Neural crest cell (in vitro differentiated cells): ENCODE measurements at regions not wholly inside any gene's neighbourhood (a gene's known extent, or its start where the extent isn't known, plus 50 kb on each side); places are given as distances from the start of the nearest gene placed in this dataset.
A peak's percentile ranks its signal among the peaks of the same experiment; 100 is the strongest.
"Not testable (repeated sequence)": the region's sequence is repeated elsewhere in the genome, so short reads cannot be mapped to it uniquely, and the experiment has no call there.

ENCODE experiments used
- DNase-seq: peaks from one replicate; pipeline ENCODE4 v3.0.0; 2021; ENCODE audit warnings: low read depth, mixed read lengths, low spot score
- H3K27ac Mint-ChIP-seq: one replicate; pipeline ENCODE4 v1.8.0; 2021; ENCODE audit warnings: mild to moderate bottlenecking, mixed read lengths; ENCODE audit not compliant: unreplicated experiment
- H3K27me3 Mint-ChIP-seq: 2 replicates; pipeline ENCODE4 v1.8.0; 2021; ENCODE audit warnings: low read depth, mild to moderate bottlenecking, mixed read lengths
- H3K36me3 Mint-ChIP-seq: 2 replicates; pipeline ENCODE4 v1.8.0; 2021; ENCODE audit warnings: low read depth, mild to moderate bottlenecking, mixed read lengths
- H3K4me1 Mint-ChIP-seq: 2 replicates; pipeline ENCODE4 v1.8.0; 2021; ENCODE audit warnings: mixed read lengths
- H3K4me3 Mint-ChIP-seq: one replicate; pipeline ENCODE4 v1.8.0; 2021; ENCODE audit warnings: mild to moderate bottlenecking, mixed read lengths
- H3K9me3 Mint-ChIP-seq: 2 replicates; pipeline ENCODE4 v1.8.0; 2021; ENCODE audit warnings: mixed read lengths
- CTCF ChIP-seq: fragments of 200-600 bp; sonication (generic); conservative IDR thresholded peaks from 2 replicates; pipeline ENCODE4 v1.5.0; 2021; ENCODE audit warnings: antibody characterized with exemption, mild to moderate bottlenecking

- Mint-ChIP-seq H3K27me3 (peaks cover 25% of the 10 kb centered on the region), H3K9me3 (peaks cover 15% of the 10 kb centered on the region), H3K4me1 (no peaks in the 10 kb centered on the region), H3K27ac (no peak overlapping the region), H3K4me3 (no peak overlapping the region), H3K36me3 (no peaks in the 10 kb centered on the region)
- no peak for DNase-seq
- TF ChIP-seq CTCF: no peak
Measured at GRCh38 chr6:105867821-105868220, 218.3 kb upstream of the PRDM1 start.

GRCh38 chr6:105867277-105867676 is 218.9 kb upstream of the PRDM1 start:
- no peak overlapping the region for H3K4me3 Mint-ChIP-seq
- no peak overlapping the region for H3K27ac Mint-ChIP-seq
- peaks cover 15% of the 10 kb centered on the region for H3K9me3 Mint-ChIP-seq
- no peak for TF ChIP-seq CTCF
- no peak for DNase-seq
- no peaks in the 10 kb centered on the region for H3K4me1 Mint-ChIP-seq
- H3K27me3 Mint-ChIP-seq: peaks cover 23% of the 10 kb centered on the region
- no peaks in the 10 kb centered on the region for H3K36me3 Mint-ChIP-seq

- no peak for DNase-seq
- H3K9me3 Mint-ChIP-seq: peaks cover 15% of the 10 kb centered on the region
- H3K27ac Mint-ChIP-seq: peak overlapping the region; percentile 36
- H3K36me3 Mint-ChIP-seq: no peaks in the 10 kb centered on the region
- H3K4me3 Mint-ChIP-seq: no peak overlapping the region
- no peak for TF ChIP-seq CTCF
- no peaks in the 10 kb centered on the region for H3K4me1 Mint-ChIP-seq
- H3K27me3 Mint-ChIP-seq: peaks cover 19% of the 10 kb centered on the region
Measured at GRCh38 chr6:105862936-105863607, 223.1 kb upstream of the PRDM1 start.

GRCh38 chr6:105860927-105861326 is 225.2 kb upstream of the PRDM1 start:
- H3K4me3 Mint-ChIP-seq, DNase-seq, H3K27ac Mint-ChIP-seq, H3K36me3 Mint-ChIP-seq, H3K4me1 Mint-ChIP-seq, H3K9me3 Mint-ChIP-seq: not testable (repeated sequence)
- H3K27me3 Mint-ChIP-seq: peaks cover 16% of the 10 kb centered on the region

GRCh38 chr6:105859457-105859856 is 226.7 kb upstream of the PRDM1 start:
- H3K9me3 Mint-ChIP-seq: peaks cover 2% of the 10 kb centered on the region
- no peak overlapping the region for H3K27ac Mint-ChIP-seq
- H3K4me3 Mint-ChIP-seq: no peak overlapping the region
- TF ChIP-seq CTCF: no peak
- peaks cover 10% of the 10 kb centered on the region for H3K27me3 Mint-ChIP-seq
- peaks cover 3% of the 10 kb centered on the region for H3K36me3 Mint-ChIP-seq
- no peaks in the 10 kb centered on the region for H3K4me1 Mint-ChIP-seq
- DNase-seq: no peak

GRCh38 chr6:105858639-105859038 is 227.5 kb upstream of the PRDM1 start:
- not testable (repeated sequence) for DNase-seq, H3K4me1 Mint-ChIP-seq, H3K4me3 Mint-ChIP-seq, H3K9me3 Mint-ChIP-seq, H3K27ac Mint-ChIP-seq, H3K36me3 Mint-ChIP-seq, H3K27me3 Mint-ChIP-seq

- Mint-ChIP-seq H3K27ac (no peak overlapping the region), H3K27me3 (no peaks in the 10 kb centered on the region), H3K9me3 (no peaks in the 10 kb centered on the region), H3K4me1 (peaks cover 15% of the 10 kb centered on the region), H3K36me3 (peaks cover 3% of the 10 kb centered on the region), H3K4me3 (no peak overlapping the region)
- no peak for DNase-seq
- TF ChIP-seq CTCF: no peak
Measured at GRCh38 chr6:105855433-105855832, 230.7 kb upstream of the PRDM1 start.

GRCh38 chr6:105853979-105854378 is 232.2 kb upstream of the PRDM1 start:
- peaks cover 21% of the 10 kb centered on the region for H3K4me1 Mint-ChIP-seq
- not testable (repeated sequence) for H3K9me3 Mint-ChIP-seq, H3K27me3 Mint-ChIP-seq, DNase-seq, H3K4me3 Mint-ChIP-seq, H3K36me3 Mint-ChIP-seq, H3K27ac Mint-ChIP-seq
